ENCODE measurements at regions not wholly inside any gene's neighbourhood (a gene's known extent, or its start where the extent isn't known, plus 50 kb on each side); places are given as distances from the start of the nearest gene placed in this dataset.
"Not testable (repeated sequence)": the region's sequence is repeated elsewhere in the genome, so short reads cannot be mapped to it uniquely, and the experiment has no call there.

DNA sequence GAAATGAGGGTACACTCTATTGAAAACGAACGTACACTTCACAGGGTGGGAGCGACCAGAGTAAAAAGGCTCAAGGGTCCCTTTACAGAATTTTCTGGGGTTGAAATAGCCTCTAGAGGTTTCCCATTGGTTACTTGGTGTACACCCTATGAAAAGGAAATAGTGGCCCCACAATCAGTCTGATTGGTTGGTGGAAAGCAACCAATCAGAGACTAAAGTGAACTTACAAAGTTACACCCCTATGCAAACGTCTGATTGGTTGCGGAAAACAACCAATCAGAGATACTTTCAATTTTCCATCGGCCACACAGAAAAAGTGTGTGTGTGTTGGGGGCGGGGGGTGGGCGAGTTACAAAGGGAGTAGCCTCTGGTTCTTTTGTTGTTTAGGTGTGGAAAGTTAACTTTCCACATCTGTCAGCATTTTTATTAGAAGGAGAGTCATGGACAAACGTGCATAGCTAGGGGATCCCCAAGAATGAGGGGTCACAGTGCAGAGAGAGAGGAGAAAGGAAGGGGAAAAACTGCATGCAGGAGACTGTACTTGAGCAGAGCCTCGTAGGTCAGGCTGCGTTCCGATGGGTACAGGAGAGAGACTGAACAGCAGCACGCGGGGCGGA, 1152.1 kb downstream of the TBC1D22A start:
- no peak for DNase-seq

- no peak for DNase-seq
Measured at GRCh38 chr22:47902646-47903180, 1140.3 kb downstream of the TBC1D22A start.

DNA sequence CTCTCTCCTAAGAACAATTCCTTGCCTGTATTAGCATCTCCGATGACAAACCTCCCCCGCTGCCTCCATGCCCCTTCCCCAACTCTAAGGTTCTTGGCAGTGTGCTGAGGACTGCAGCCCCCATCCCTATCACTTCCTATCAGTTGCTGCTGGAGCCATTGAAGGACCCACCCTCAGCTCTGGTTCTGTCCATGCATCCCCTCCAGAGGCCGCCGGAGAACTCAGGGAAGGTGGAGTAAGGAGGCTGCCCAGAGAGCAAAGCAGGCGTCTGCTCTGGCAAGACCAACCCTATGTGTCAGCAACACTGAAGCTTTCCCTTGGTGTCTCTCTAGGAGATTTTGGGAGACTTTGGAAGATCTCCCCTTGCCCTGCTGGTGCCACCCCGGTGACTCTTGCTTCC, 1139.5 kb downstream of the TBC1D22A start:
- DNase-seq, result no peak

- DNase-seq, result no peak
Measured at GRCh38 chr22:47899894-47900293, 1137.4 kb downstream of the TBC1D22A start.

GRCh38 chr22:47898946-47899345, 1136.5 kb downstream of the TBC1D22A start:
- no peak for DNase-seq

DNA sequence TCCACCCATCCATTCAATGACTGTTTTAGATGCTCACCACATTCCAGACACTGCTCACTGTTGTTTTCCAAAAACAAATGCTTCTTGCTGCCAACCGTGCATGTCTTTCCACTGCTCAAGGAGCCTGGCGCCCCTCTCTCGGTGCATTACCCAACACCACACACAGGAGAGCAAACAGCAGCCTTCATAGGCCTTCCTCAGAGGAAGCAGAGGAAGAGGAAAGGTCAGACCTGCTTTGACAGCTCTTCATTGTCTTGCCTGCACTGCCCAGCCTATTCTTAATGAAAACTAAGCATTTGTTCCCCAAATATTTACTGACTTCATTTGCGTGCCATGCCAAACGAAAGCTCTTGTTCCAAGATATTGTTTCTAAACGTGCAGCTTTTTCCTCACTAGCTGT, 1129.2 kb downstream of the TBC1D22A start:
- DNase-seq, result no peak

- no peak for DNase-seq
Measured at GRCh38 chr22:47888817-47889216, 1126.4 kb downstream of the TBC1D22A start.

- DNase-seq, result no peak
Measured at GRCh38 chr22:47884775-47885174, 1122.3 kb downstream of the TBC1D22A start.

GRCh38 chr22:47884200-47884599, 1121.8 kb downstream of the TBC1D22A start:
- no peak for DNase-seq

- DNase-seq, result no peak
Measured at GRCh38 chr22:47883757-47884156, 1121.3 kb downstream of the TBC1D22A start.

- DNase-seq, result no peak
Measured at GRCh38 chr22:47879346-47879745, 1116.9 kb downstream of the TBC1D22A start.

GRCh38 chr22:47878460-47878859, 1116.0 kb downstream of the TBC1D22A start:
- DNase-seq, result no peak

DNA sequence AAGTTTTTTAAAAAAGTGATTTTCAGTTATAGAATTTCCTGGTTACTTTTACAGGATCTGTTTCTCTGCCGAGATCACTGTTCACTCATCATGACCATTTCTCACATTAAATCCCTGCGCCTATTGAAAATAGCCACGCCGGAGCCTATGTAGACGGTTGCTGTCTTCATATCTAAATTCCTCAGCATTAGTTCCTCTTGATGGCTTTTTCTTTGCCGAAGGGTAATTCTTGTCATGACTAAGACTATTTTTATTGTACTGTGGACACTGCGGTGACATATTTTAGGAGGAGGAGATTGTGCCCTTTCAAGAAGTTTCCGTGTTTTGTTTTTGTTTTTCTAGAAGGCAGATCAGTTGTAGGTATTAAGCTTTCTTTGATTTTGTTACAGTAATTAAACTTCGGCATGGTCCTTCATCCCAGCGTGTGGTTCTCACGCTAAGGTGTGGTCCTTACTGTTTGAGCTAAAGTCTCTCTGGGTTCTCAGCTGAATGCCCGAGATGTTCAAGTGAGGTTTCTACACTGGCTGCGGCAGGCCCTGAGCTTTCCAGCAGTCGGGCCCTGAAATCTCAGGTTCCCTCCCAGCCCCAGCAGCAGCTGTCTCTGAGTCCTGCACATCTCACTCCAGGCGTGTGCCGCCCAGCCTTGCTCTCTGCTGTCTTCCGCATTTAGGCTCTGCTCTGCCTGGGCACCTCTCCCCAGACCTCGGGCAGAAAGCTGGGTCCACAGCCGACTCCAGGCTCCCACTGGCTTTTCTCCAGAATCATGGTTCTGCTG, 1110.5 kb downstream of the TBC1D22A start:
- DNase-seq, result no peak

DNA sequence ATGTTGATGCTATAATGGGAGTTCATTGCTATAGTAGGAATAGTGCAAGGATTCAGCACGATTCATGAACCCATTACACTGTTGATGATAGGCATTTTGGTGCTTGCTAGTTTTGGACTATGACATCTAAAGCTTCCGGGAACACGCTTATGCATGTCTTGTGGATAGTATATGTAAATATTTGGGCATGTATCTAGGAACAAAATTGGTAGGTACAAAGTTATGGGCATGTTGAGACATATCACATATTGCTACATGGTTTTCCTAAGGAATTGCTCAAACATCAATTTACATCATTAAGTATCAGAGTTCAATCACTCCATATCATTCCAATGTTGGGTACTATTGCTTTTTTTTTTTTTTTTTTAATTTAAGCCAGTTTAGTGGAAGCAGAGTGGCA, 1103.2 kb downstream of the TBC1D22A start:
- DNase-seq, result no peak

DNA sequence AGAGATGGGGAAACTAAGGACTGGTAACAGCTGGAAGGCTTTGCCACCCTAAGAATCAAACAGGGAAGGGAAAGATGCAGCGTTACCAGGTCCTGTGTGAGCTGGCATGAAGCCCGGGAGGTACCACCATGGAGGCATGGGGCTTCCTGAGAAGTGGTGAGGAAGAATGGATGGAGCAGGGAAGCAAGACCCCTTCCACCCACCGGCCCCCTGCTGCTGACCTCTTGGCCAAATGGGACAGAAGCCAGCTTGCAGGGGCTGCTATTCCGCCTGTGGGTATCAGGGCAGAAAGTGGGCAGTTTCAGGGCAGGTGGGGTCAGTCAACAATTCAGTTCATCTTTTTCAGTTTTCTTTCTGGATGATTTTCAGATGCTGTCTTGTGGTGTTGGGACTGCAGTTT, 1099.9 kb downstream of the TBC1D22A start:
- no peak for DNase-seq

DNA sequence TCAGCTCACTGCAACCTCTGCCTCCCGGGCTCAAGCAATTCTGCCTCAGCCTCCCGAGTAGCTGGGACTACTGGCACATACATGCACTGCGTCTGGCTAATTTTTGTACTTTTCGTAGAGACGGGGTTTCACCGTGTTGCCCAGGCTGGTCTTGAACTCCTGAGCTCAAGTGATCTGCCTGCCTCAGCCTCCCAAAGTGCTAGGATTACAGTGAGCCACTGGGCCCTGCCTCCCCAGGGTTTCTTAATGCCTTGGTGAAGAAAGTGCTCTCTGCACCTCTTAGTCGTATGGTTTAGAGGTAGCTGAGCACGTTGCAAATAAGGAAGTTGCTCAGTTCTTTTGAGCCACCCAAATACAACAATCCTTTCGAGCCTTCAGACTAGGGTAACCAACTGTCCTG, 1098.5 kb downstream of the TBC1D22A start:
- DNase-seq, result not testable (repeated sequence)

GRCh38 chr22:47859881-47860525, 1097.6 kb downstream of the TBC1D22A start:
- no peak for DNase-seq

DNA sequence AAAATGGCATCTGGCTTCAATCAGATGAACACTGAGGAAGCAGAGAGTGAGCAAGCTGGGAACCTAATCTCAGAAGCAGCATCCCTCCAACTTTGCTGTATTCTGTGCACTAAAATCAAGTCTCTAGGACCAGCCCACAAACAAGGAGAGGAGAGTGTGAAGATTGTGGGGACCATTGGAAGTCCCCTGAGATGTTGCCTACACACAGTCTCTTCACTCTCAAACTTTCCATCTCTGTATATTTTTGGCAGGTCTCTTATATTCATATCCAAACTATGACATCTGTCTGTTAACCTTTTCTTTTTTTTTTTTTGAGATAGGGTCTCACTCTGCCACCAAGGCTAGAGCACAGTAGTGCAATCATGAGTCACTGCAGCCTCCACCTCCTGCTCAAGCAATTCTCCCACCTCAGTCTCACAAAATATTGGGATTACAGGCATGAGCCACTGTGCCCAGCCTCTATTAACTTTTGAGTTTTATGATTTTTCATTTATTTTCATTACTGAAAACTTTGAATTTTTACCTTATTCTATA, 1096.4 kb downstream of the TBC1D22A start:
- DNase-seq, result no peak

- DNase-seq, result no peak
Measured at GRCh38 chr22:47854680-47855079, 1092.2 kb downstream of the TBC1D22A start.

GRCh38 chr22:47854251-47854650, 1091.8 kb downstream of the TBC1D22A start:
- no peak for DNase-seq

GRCh38 chr22:47853750-47854149, 1091.3 kb downstream of the TBC1D22A start:
- no peak for DNase-seq

DNA sequence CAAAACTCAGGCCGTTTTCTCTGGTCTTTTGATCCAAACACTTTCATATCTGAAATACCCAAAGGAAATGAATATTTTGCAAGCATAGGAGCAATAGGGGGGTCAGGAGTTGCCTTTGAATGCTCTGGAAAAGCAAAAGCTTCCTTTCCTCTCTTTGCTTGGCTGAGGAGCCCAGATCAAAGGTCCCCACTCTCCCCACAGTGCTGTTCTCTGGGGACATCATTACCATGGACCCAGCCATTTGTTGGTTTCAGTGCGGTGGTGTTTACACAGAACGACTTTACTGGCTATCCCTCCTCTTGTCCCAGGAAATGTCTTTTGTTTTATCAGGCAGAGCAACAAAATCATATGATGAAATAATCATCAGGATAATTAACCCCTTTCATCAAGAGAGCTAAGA, 1089.1 kb downstream of the TBC1D22A start:
- no peak for DNase-seq

DNA sequence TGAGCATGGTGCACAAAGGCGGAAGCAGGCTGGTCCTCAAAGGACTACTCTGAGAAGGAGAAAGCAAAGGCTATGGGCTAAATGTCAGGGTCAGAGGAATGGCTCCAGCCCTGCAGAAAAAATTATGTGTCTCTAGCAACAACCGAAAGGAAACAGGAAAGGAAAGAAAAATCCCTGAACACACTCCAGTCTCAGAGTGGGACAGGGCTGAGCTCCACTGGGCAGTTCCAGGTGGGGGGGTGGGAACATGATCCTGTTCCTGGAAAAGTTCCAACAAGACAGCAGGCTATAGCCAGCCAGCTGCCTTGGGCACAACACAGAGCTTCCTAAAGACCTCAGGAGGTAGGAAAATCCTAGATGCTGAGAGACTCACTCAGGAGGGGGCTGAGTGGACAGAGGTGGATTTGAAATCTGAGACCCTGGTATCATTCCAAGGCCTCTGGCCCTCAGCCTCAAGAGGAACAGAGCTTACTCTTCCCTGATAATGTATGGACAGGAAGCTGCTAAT, 1088.2 kb downstream of the TBC1D22A start:
- DNase-seq, result no peak

Data from CD4-positive, alpha-beta T cell treated with Interleukin-1 beta for 1 hour (primary cell).